ENCODE measurements at regions not wholly inside any gene's neighbourhood (a gene's known extent, or its start where the extent isn't known, plus 50 kb on each side); places are given as distances from the start of the nearest gene placed in this dataset.

- Histone ChIP-seq H2AK5ac (ENCODE audit: low read depth, low read length) (no peak overlapping the region), H4K20me1 (ENCODE audit: insufficient read depth, low read length) (no peaks in the 10 kb centered on the region), H3K56ac (ENCODE audit: extremely low read depth, insufficient read depth, low read length) (no peak overlapping the region), H3K18ac (ENCODE audit: low read depth, low read length) (no peak overlapping the region), H3K27me3 (ENCODE audit: control insufficient read depth, insufficient read depth, low read length) (no peaks in the 10 kb centered on the region), H3K79me1 (ENCODE audit: low read depth in 1 of 2, low read length in 2 of 2) (no peaks in the 10 kb centered on the region), H3K9me3 (ENCODE audit: control insufficient read depth, insufficient read depth, low read length) (no peaks in the 10 kb centered on the region), H2AK9ac (replicated peaks; ENCODE audit: low read depth, low read length, poor library complexity) (no peak overlapping the region), H3K4me3 (ENCODE audit: insufficient read depth, low read depth, low read length) (no peak overlapping the region), H2AFZ (replicated peaks; ENCODE audit: low read length, poor library complexity) (no peak overlapping the region), H3K27ac (ENCODE audit: insufficient read depth, low read length) (no peak overlapping the region), H3K4me1 (ENCODE audit: control insufficient read depth, insufficient read depth, low read length) (no peaks in the 10 kb centered on the region), H3K9me1 (ENCODE audit: insufficient read depth, low read length) (no peaks in the 10 kb centered on the region; the same call in 1 of the 2 replicates), H2BK120ac (ENCODE audit: low read depth, low read length) (no peak overlapping the region), H4K5ac (ENCODE audit: low read depth, low read length) (no peak overlapping the region), H4K8ac (ENCODE audit: low read depth in 2 of 2, low read length in 2 of 2) (no peak overlapping the region), H3K9ac (ENCODE audit: low read depth, low read length) (no peak overlapping the region), H3K4ac (ENCODE audit: low read depth, low read length) (no peak overlapping the region), H3K14ac (replicated peaks; ENCODE audit: low read depth, low read length) (no peak overlapping the region; the same call in 1 of the 2 replicates), H3K23ac (ENCODE audit: low read depth, low read length) (no peak overlapping the region), H2BK5ac (ENCODE audit: low read depth, low read length, poor library complexity, severe bottlenecking) (no peak overlapping the region), H2BK20ac (ENCODE audit: low read depth, low read length) (no peak overlapping the region), H2BK15ac (ENCODE audit: low read depth, low read length) (no peak overlapping the region), H4K91ac (ENCODE audit: insufficient read depth, low read depth, low read length) (no peak overlapping the region), H3K4me2 (ENCODE audit: low read depth, low read length) (no peak overlapping the region), H3K36me3 (ENCODE audit: control insufficient read depth, insufficient read depth, low read length) (no peaks in the 10 kb centered on the region)
- dilution Hi-C loops (cut with HindIII; ENCODE audit: low sequenced_read_pairs, unreplicated experiment): no loop called here
- TF ChIP-seq CTCF (conservative IDR thresholded peaks at IDR 0.05; ENCODE audit: low read depth, low read length) (no peak), ELK1 (IDR thresholded peaks at IDR 0.05; ENCODE audit: borderline replicate concordance, low read depth, low read length) (no peak), CEBPB (IDR thresholded peaks at IDR 0.05; ENCODE audit: low read depth, low read length) (no peak), RAD21 (IDR thresholded peaks at IDR 0.05; ENCODE audit: low read length) (no peak), MXI1 (IDR thresholded peaks at IDR 0.05; ENCODE audit: borderline replicate concordance, low read depth, low read length) (no peak), SMC3 (IDR thresholded peaks at IDR 0.05; ENCODE audit: low read depth, low read length) (no peak), POLR2A (IDR thresholded peaks at IDR 0.05; ENCODE audit: low read depth, low read length) (no peak)
- intact Hi-C loops (cut with micrococcal nuclease): no loop called here
- DNase-seq (no peak), ATAC-seq (ENCODE audit: low read depth) (no peak)
- CTCF ChIA-PET: no interaction called here
- in situ Hi-C loops (cut with MboI; ENCODE audit: low sequenced_read_pairs): no loop called here
- 33% methylated on average over 1 of the region's 2 CpGs; no CpG with 5 or more reads in 1 of the 2 experiments for WGBS, 2 experiments (ENCODE audit: extremely low coverage in 2 of 2, insufficient read length in 1 of 2)
- POLR2A ChIA-PET (ENCODE audit: unreplicated experiment): no interaction called here
- BruUV-seq (replicated peaks): no TSS peak
These were observed 91.7 kb upstream of the MEOX2 start for GRCh38 chr7:15778191-15778590.
